22Rv1 (cell line): ENCODE measurements at regions not wholly inside any gene's neighbourhood (a gene's known extent, or its start where the extent isn't known, plus 50 kb on each side); places are given as distances from the start of the nearest gene placed in this dataset.

Experiments used
- CTCF ChIP-seq: fragments of 450-650 bp; IDR thresholded peaks from 2 replicates; pipeline ENCODE4 v1.5.1; 2017; ENCODE audit warnings: mild to moderate bottlenecking
- ZFX ChIP-seq: fragments of 450-650 bp; IDR thresholded peaks from 2 replicates; pipeline ENCODE4 v1.6.1; 2017; ENCODE audit warnings: antibody characterized with exemption, borderline replicate concordance

- no peak for TF ChIP-seq ZFX
- no peak for TF ChIP-seq CTCF
These were observed 123.7 kb upstream of the NHSL1 start for GRCh38 chr6:138622967-138623366.
